Esophagus muscularis mucosa (tissue), 4 donors: ENCODE measurements at regions not wholly inside any gene's neighbourhood (a gene's known extent, or its start where the extent isn't known, plus 50 kb on each side); places are given as distances from the start of the nearest gene placed in this dataset.

Source experiments
- DNase-seq: peaks from one replicate; pipeline ENCODE4 v3.0.0-alpha.2; 2017; ENCODE audit errors: extremely low spot score
- H3K27ac ChIP-seq, 4 donors: fragments of 200-600 bp; sonication (generic); replicated peaks in 1 of 4; 1 replicate in 3 of 4; 2 replicates in 1 of 4; pipeline ENCODE4 v1.5.1; 2016 to 2019; ENCODE audit warnings: mild to moderate bottlenecking in 1 of 4
- H3K27me3 ChIP-seq, 4 donors: fragments of 200-600 bp; sonication (generic); one replicate each; pipeline versions ENCODE4 v1.5.1 to v1.6.0; 2016 to 2019
- H3K36me3 ChIP-seq, 4 donors: fragments of 200-600 bp; sonication (generic); one replicate each; pipeline ENCODE4 v1.5.1; 2016 to 2019
- H3K4me1 ChIP-seq, 4 donors: fragments of 200-600 bp; sonication (generic); one replicate each; pipeline ENCODE4 v1.5.1; 2016 to 2019
- H3K4me3 ChIP-seq, 4 donors: fragments of 200-600 bp; sonication (generic); 1 replicate in 2 of 4; 2 replicates in 2 of 4; pipeline ENCODE4 v1.5.1; 2016 to 2019; ENCODE audit warnings: mild to moderate bottlenecking in 4 of 4, moderate library complexity in 1 of 4
- H3K9me3 ChIP-seq, 4 donors: fragments of 200-600 bp; sonication (generic); 1 replicate in 3 of 4; 2 replicates in 1 of 4; pipeline ENCODE4 v1.5.1; 2016 to 2019
- EP300 ChIP-seq: sonication (generic); formaldehyde crosslinking; IDR thresholded peaks from one replicate; pipeline ENCODE4 v1.6.1; 2017; ENCODE audit warnings: antibody characterized with exemption
- POLR2A ChIP-seq: fragments of 450-650 bp; IDR thresholded peaks from one replicate; pipeline ENCODE4 v1.6.1; 2017; ENCODE audit warnings: antibody characterized with exemption, moderate library complexity, mild to moderate bottlenecking, low read depth
- POLR2AphosphoS5 ChIP-seq, 2 donors: sonication (generic); formaldehyde crosslinking; IDR thresholded peaks; one replicate each; pipeline ENCODE4 v1.6.1; 2017; ENCODE audit warnings: antibody characterized with exemption in 2 of 2
- WGBS: methylation state at CpG from one replicate; pipeline ENCODE4 v1.1.5; 2018; 5-methylcytosine and 5-hydroxymethylcytosine counted together
- intact Hi-C: fragments of 100-400 bp; cut with DNase I; formaldehyde crosslinking; loops from one replicate; pipeline ENCODE4 v1.15.1; 2023
- TF ChIP-seq, protein P1 (sequence below), 3 experiments: fragments of 200-600 bp in 2 of 3; fragments of 450-650 bp in 1 of 3; sonication (generic) in 2 of 3; IDR thresholded peaks; one replicate each; pipeline ENCODE4 v1.5.1; 2017 to 2019; ENCODE audit warnings: antibody characterized with exemption in 3 of 3, mild to moderate bottlenecking in 2 of 3, moderate library complexity in 1 of 3

DNA sequence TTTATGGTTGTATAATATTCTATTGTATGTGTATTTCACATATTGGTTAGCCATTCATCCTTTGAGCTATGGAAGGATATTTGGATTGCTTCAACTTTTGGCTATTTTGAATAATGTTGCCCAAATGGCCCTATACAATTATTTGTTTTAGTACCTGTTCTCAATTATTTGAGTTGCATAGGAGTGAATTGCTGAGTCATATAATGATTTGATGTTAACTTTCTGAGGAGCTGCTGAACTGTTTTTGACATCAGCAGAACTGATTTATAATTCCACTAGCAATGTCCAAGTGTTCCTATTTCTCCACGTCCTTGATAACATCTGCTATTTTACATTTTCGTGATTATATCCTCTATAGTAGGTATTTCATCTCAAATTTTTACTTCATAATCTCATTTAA lies 839.9 kb downstream of the KCNT2 start:
- TF ChIP-seq POLR2A = no peak
- TF ChIP-seq, protein P1, sequence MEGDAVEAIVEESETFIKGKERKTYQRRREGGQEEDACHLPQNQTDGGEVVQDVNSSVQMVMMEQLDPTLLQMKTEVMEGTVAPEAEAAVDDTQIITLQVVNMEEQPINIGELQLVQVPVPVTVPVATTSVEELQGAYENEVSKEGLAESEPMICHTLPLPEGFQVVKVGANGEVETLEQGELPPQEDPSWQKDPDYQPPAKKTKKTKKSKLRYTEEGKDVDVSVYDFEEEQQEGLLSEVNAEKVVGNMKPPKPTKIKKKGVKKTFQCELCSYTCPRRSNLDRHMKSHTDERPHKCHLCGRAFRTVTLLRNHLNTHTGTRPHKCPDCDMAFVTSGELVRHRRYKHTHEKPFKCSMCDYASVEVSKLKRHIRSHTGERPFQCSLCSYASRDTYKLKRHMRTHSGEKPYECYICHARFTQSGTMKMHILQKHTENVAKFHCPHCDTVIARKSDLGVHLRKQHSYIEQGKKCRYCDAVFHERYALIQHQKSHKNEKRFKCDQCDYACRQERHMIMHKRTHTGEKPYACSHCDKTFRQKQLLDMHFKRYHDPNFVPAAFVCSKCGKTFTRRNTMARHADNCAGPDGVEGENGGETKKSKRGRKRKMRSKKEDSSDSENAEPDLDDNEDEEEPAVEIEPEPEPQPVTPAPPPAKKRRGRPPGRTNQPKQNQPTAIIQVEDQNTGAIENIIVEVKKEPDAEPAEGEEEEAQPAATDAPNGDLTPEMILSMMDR (IDR thresholded peaks at IDR 0.05) = no peak
- no peak for TF ChIP-seq EP300
- TF ChIP-seq POLR2AphosphoS5 (IDR thresholded peaks at IDR 0.05) = no peak
- intact Hi-C loops = no loop called here
- no peaks in the 10 kb centered on the region for H3K36me3 ChIP-seq
- no peaks in the 10 kb centered on the region for H3K4me1 ChIP-seq
- no peak for DNase-seq
- H3K27ac ChIP-seq = no peak overlapping the region
- WGBS = 73% methylated on average over 2 of the region's 2 CpGs
- no peaks in the 10 kb centered on the region for H3K27me3 ChIP-seq
- no peak overlapping the region for H3K4me3 ChIP-seq
- H3K9me3 ChIP-seq = no peaks in the 10 kb centered on the region

DNA sequence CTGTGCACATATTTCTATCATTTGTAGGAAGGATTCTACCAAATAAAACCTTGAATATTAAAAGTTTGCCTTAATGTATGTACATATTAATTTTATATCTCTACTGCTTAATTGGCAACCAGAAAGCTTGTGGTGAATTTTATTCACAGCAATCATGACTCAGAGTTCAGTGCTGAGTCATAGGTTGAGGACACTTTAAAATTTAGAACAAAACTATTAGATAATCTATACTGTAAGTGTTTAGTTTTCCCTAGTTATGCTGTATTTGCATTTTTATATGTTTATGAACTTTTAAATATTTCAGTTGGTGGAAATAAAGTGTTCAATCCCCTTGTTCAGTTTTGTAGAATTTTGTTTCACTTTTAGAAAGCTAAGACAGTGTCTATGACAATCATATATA lies 841.5 kb downstream of the KCNT2 start:
- Histone ChIP-seq H3K36me3 (no peaks in the 10 kb centered on the region), H3K4me1 (no peaks in the 10 kb centered on the region), H3K27me3 (no peaks in the 10 kb centered on the region), H3K9me3 (no peaks in the 10 kb centered on the region), H3K27ac (no peak overlapping the region), H3K4me3 (no peak overlapping the region)
- intact Hi-C loops = no loop called here
- TF ChIP-seq, protein P1 (IDR thresholded peaks at IDR 0.05) = no peak
- TF ChIP-seq POLR2AphosphoS5 (IDR thresholded peaks at IDR 0.05) (no peak), EP300 (no peak), POLR2A (no peak)
- no peak for DNase-seq

DNA sequence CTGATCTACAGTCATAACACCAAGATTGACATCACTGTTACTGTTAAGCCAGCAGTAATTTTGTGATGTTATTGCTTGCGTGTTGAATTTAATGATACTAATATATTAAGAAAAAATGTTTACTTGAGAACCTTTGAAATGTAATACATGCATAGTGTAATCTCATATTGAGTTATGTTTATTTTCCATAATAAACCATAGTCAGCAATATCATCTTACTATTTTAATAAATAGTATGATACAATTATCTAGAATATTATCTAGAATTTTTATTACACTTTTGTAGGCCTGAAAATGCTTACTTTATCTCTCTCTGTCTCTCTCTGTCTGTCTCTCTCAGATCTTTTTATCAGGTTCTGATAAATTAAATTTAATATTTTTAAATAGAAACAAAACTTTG lies 843.1 kb downstream of the KCNT2 start:
- no peak overlapping the region for H3K27ac ChIP-seq
- WGBS = 88% methylated on average over 1 of the region's 1 CpG
- intact Hi-C loops = no loop called here
- H3K27me3 ChIP-seq = no peaks in the 10 kb centered on the region
- no peak for DNase-seq
- H3K9me3 ChIP-seq = no peaks in the 10 kb centered on the region
- H3K36me3 ChIP-seq = no peaks in the 10 kb centered on the region
- H3K4me3 ChIP-seq = no peak overlapping the region
- H3K4me1 ChIP-seq = no peaks in the 10 kb centered on the region
- TF ChIP-seq POLR2AphosphoS5 (IDR thresholded peaks at IDR 0.05) = no peak
- TF ChIP-seq EP300 = no peak

DNA sequence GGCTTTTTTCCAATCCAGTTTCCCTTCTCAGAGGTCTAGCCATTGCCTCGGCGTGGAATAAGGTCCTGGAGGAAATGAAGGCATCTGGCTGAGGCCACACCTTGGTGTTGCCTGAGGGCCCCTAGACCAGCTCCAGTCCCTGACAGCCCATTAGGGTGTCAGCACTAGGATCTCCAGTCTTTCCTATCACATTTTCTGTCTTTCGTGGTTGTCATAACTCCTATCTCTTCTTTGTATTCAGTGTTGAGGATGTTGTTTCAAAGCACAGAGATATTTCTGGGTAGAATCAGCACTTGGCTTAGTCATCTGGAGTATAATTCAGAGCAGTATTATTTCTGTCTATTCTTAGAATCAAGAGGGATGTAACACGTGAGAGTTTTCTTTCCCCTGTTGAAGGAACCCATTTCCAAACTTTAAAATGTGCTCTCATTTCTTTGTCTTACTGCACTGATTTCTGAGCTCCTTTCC lies 844.3 kb downstream of the KCNT2 start:
- no peak for TF ChIP-seq POLR2A
- no peak for TF ChIP-seq POLR2AphosphoS5 (IDR thresholded peaks at IDR 0.05)
- Histone ChIP-seq H3K4me1 (no peaks in the 10 kb centered on the region), H3K9me3 (no peaks in the 10 kb centered on the region), H3K27me3 (no peaks in the 10 kb centered on the region), H3K4me3 (no peak overlapping the region), H3K27ac (no peak overlapping the region), H3K36me3 (no peaks in the 10 kb centered on the region)
- 70% methylated on average over 4 of the region's 4 CpGs for WGBS
- DNase-seq = no peak
- intact Hi-C loops = no loop called here

DNA sequence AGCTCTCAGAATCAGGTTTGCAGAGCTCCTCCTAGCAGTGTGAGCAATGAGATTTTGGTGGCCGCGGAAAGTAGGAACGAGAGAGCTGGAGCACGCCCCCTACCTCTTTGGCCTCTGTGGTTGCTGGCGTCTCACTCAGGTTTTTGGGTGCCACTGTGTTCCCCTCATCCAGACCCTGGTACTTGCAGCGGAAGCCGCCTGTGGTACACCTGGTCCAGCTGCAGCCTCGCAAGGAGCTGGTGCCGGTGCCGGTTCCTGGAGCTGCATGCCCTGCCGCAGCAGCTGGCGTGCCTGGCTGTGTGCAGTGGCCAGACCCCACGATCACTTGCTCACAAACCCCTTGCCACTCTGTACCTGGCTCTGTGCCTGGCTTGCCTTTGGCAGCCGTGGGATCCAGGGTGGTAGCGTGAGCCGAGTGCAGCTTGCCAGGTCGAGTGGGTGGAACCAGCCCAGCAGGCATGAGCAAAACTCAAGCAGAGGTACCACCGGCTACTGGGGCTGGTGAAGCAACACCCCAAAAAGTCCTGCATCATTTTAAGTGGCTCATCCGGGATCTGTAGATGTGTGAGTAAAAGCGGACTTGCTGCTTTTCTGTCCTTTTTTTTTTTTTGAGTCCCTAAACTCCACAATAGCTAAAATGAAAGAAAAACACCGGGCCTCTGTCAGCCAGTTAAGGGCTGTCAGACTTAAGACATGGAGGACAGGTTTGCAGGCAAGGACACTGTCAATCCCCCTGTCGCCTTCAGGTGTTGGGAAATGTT lies 844.9 kb downstream of the KCNT2 start:
- H3K4me1 ChIP-seq = no peaks in the 10 kb centered on the region
- TF ChIP-seq EP300 (no peak), POLR2A (no peak)
- no peak overlapping the region for H3K4me3 ChIP-seq
- DNase-seq = no peak
- WGBS = 91% methylated on average over 11 of the region's 22 CpGs
- H3K9me3 ChIP-seq = no peaks in the 10 kb centered on the region
- intact Hi-C loops = no loop called here
- no peaks in the 10 kb centered on the region for H3K36me3 ChIP-seq
- no peak overlapping the region for H3K27ac ChIP-seq
- no peaks in the 10 kb centered on the region for H3K27me3 ChIP-seq

DNA sequence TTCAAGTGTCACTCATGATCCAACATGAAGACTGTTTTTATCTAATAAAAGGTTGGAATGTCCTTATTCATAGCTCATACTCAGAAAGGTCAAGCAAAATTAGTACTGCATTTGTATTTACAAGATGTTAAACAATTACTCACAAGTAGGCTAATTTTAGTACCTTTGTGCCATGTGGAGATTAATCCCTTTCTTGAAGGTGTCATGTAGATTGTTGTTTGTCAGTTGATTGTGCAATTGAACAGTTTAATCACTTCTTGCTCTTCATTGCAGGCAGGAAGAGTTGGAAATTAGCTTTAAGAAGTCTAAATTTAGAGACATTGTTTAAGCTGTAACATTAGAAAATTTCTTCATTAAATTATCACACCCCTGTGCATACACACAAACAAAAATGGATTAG lies 847.1 kb downstream of the KCNT2 start:
- no peak overlapping the region for H3K27ac ChIP-seq
- H3K36me3 ChIP-seq = no peaks in the 10 kb centered on the region
- H3K27me3 ChIP-seq = no peaks in the 10 kb centered on the region
- DNase-seq = no peak
- intact Hi-C loops = no loop called here
- H3K4me1 ChIP-seq = no peaks in the 10 kb centered on the region
- no peaks in the 10 kb centered on the region for H3K9me3 ChIP-seq
- no peak overlapping the region for H3K4me3 ChIP-seq
- TF ChIP-seq POLR2A (no peak), POLR2AphosphoS5 (IDR thresholded peaks at IDR 0.05) (no peak), EP300 (no peak)
- TF ChIP-seq, protein P1 (IDR thresholded peaks at IDR 0.05) = no peak
